ENCODE measurements at regions not wholly inside any gene's neighbourhood (a gene's known extent, or its start where the extent isn't known, plus 50 kb on each side); places are given as distances from the start of the nearest gene placed in this dataset.

- TF ChIP-seq CTCF (conservative IDR thresholded peaks at IDR 0.05): no peak
Observed at GRCh38 chr5:107265193-107265592, 405.5 kb downstream of the EFNA5 start.

GRCh38 chr5:107263387-107264018 is 407.2 kb downstream of the EFNA5 start:
- H3K27ac ChIP-seq: no peak overlapping the region
- TF ChIP-seq CTCF (conservative IDR thresholded peaks at IDR 0.05): no peak

More at GRCh38 chr5:107265193-107265592, 405.5 kb downstream of the EFNA5 start:
- H3K27ac ChIP-seq: no peak overlapping the region

GRCh38 chr5:107257885-107258520 is 412.7 kb downstream of the EFNA5 start:
- no peak for TF ChIP-seq CTCF (conservative IDR thresholded peaks at IDR 0.05)
- H3K27ac ChIP-seq: no peak overlapping the region

GRCh38 chr5:107254902-107255234 is 415.9 kb downstream of the EFNA5 start:
- H3K27ac ChIP-seq: 0 out of 2 replicates have a peak overlapping the region, but pooled peaks have one; percentile 30
- TF ChIP-seq CTCF (conservative IDR thresholded peaks at IDR 0.05): no peak

GRCh38 chr5:107254214-107254901 is 416.4 kb downstream of the EFNA5 start:
- H3K27ac ChIP-seq: 0 out of 2 replicates have a peak overlapping the region, but pooled peaks have one; percentile 30
- TF ChIP-seq CTCF (conservative IDR thresholded peaks at IDR 0.05): no peak

- TF ChIP-seq CTCF (conservative IDR thresholded peaks at IDR 0.05): no peak
- H3K27ac ChIP-seq: 0 out of 2 replicates have a peak overlapping the region, but pooled peaks have one; percentile 20
Observed at GRCh38 chr5:107253246-107253645, 417.5 kb downstream of the EFNA5 start.

- no peak overlapping the region for H3K27ac ChIP-seq
- TF ChIP-seq CTCF (conservative IDR thresholded peaks at IDR 0.05): no peak
Observed at GRCh38 chr5:107251151-107251550, 419.6 kb downstream of the EFNA5 start.

Measured in VCaP (cell line).